ENCODE measurements at regions not wholly inside any gene's neighbourhood (a gene's known extent, or its start where the extent isn't known, plus 50 kb on each side); places are given as distances from the start of the nearest gene placed in this dataset.
A peak's percentile ranks its signal among the peaks of the same experiment; 100 is the strongest.

DNA sequence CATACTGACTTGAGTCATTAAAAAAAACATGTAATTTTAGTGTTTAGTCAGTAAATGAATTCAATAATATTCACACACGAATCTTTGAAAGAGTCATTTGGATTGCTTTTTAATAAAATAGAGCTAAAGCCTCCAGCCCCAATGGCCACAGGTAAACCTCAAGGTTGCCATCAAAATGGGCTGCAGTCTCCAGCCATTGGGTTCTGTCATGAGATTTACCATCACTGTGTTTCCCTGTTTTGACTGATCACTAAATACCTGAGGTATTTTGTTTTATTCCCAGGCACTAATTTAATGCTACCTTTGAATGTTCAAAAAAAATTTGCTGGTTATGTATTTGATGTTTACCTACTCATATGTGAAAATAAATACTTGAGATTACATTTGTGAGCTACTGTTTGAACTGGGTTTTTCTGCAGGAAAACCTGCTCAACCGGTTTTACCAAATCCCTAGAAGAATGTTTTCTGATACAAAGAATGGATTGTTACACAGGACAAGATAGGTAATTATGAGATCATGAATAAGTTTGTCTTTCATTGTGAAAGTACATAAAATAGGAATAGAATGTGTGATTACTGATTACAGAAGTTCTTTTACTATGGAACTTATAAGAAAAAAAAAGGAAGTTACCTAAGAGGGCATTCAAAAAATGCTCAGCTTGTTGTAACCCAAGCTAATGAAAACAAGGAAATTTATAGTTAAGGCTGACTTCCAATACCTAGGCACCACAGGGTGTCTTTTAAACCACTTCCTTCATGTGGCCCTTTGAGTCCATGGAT lies 391.3 kb downstream of the EFNB2 start:
- no peak for TF ChIP-seq RAD21 (IDR thresholded peaks at IDR 0.05; ENCODE audit: low read depth)
- peak; percentile 39; the same call in 1 of the 2 replicates for TF ChIP-seq EP300 (IDR thresholded peaks at IDR 0.05; ENCODE audit: borderline replicate concordance)
- TF ChIP-seq YY1 (IDR thresholded peaks at IDR 0.05; ENCODE audit: low read depth), result no peak
- no peak for TF ChIP-seq CEBPB (IDR thresholded peaks at IDR 0.05)
- TF ChIP-seq, protein P1, sequence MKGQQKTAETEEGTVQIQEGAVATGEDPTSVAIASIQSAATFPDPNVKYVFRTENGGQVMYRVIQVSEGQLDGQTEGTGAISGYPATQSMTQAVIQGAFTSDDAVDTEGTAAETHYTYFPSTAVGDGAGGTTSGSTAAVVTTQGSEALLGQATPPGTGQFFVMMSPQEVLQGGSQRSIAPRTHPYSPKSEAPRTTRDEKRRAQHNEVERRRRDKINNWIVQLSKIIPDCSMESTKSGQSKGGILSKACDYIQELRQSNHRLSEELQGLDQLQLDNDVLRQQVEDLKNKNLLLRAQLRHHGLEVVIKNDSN (IDR thresholded peaks at IDR 0.05), result no peak
- TF ChIP-seq NFIC (IDR thresholded peaks at IDR 0.05), result peak; percentile 11; the same call in 1 of the 2 replicates
- TF ChIP-seq TEAD4 (IDR thresholded peaks at IDR 0.05), result peak; percentile 58
- TF ChIP-seq, protein P2, sequence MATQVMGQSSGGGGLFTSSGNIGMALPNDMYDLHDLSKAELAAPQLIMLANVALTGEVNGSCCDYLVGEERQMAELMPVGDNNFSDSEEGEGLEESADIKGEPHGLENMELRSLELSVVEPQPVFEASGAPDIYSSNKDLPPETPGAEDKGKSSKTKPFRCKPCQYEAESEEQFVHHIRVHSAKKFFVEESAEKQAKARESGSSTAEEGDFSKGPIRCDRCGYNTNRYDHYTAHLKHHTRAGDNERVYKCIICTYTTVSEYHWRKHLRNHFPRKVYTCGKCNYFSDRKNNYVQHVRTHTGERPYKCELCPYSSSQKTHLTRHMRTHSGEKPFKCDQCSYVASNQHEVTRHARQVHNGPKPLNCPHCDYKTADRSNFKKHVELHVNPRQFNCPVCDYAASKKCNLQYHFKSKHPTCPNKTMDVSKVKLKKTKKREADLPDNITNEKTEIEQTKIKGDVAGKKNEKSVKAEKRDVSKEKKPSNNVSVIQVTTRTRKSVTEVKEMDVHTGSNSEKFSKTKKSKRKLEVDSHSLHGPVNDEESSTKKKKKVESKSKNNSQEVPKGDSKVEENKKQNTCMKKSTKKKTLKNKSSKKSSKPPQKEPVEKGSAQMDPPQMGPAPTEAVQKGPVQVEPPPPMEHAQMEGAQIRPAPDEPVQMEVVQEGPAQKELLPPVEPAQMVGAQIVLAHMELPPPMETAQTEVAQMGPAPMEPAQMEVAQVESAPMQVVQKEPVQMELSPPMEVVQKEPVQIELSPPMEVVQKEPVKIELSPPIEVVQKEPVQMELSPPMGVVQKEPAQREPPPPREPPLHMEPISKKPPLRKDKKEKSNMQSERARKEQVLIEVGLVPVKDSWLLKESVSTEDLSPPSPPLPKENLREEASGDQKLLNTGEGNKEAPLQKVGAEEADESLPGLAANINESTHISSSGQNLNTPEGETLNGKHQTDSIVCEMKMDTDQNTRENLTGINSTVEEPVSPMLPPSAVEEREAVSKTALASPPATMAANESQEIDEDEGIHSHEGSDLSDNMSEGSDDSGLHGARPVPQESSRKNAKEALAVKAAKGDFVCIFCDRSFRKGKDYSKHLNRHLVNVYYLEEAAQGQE (IDR thresholded peaks at IDR 0.05; ENCODE audit: low read depth), result no peak
- no peak for TF ChIP-seq CREB1 (IDR thresholded peaks at IDR 0.05; ENCODE audit: low read depth)
- no peak for TF ChIP-seq EGR1 (IDR thresholded peaks at IDR 0.05)
- TF ChIP-seq, protein P3, sequence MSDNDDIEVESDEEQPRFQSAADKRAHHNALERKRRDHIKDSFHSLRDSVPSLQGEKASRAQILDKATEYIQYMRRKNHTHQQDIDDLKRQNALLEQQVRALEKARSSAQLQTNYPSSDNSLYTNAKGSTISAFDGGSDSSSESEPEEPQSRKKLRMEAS (IDR thresholded peaks at IDR 0.05), result no peak
- no peak for TF ChIP-seq TAF1 (IDR thresholded peaks at IDR 0.05; ENCODE audit: low read depth)
- no peak for TF ChIP-seq ZBTB7A (IDR thresholded peaks at IDR 0.05; ENCODE audit: low read depth)
